Heart left ventricle (tissue), 13 donors: ENCODE measurements at regions not wholly inside any gene's neighbourhood (a gene's known extent, or its start where the extent isn't known, plus 50 kb on each side); places are given as distances from the start of the nearest gene placed in this dataset.

Experiments
- CTCF ChIP-seq, 12 donors: fragments of 200-600 bp; sonication (generic) in 4 of 12; IDR thresholded peaks; one replicate each; pipeline versions ENCODE4 v1.5.0 to v1.8.0; 2018 to 2022; ENCODE audit warnings: antibody characterized with exemption in 12 of 12, mild to moderate bottlenecking in 5 of 12
- POLR2A ChIP-seq, 2 donors: fragments of 450-650 bp; IDR thresholded peaks; one replicate each; pipeline ENCODE4 v1.6.1; 2017; ENCODE audit warnings: antibody characterized with exemption in 2 of 2, mild to moderate bottlenecking in 2 of 2, moderate library complexity in 2 of 2
- donor health status: ischemic (EF 13 %, LVEDD 7.1; RV severe dilation, severe dysfunction).
- donor health status: DM: no; HTN: yes; CAD: no.
- donor health status: DM: no; HTN: no; CAD: no.
- donor health status: ischemic (EF 25% LVEDD 6.9; RV normal size, moderate dysfunction).
- donor health status: ischemic (EF 25% LVEDD 5.7; RV mildly dilated, moderate dysfunction).
- donor health status: ischemic (EF 35%, LVEDD 5.7; RV mildly dilated, moderate dysfunction).
- donor health status: nonischemic (EF 11% LVEDD 7.7; RV severe dilation, severe dysfunction).
- donor health status: DM: yes; HTN: yes; CAD: no.
- donor health status: PGD.
- donor health status: ischemic (EF 29% LVEDD 5.4; RV normal size, mild dysfunction).
- donor health status: nonischemic (EF 23%, LVEDD 6.1; RV moderate dilation, normal function).

- TF ChIP-seq POLR2A (IDR thresholded peaks at IDR 0.05): no peak
- TF ChIP-seq CTCF (IDR thresholded peaks at IDR 0.05): no peak
These were observed 143.4 kb downstream of the CPEB2 start for GRCh38 chr4:15145709-15146108.
